GM23338 (cell line): ENCODE measurements at regions not wholly inside any gene's neighbourhood (a gene's known extent, or its start where the extent isn't known, plus 50 kb on each side); places are given as distances from the start of the nearest gene placed in this dataset.

Experiments used
- ATAC-seq: fragments of 200-7000 bp; cut with Tn5 transposase; 3 replicates; pipeline ENCODE4 v1.9.1; 2020
- DNase-seq: peaks from one replicate; pipeline ENCODE4 v3.0.0-alpha.2; 2015; ENCODE audit warnings: low spot score
- H2AFZ ChIP-seq: fragments of 200-600 bp; sonication (generic); 2 replicates; pipeline ENCODE4 v1.8.0; 2016; ENCODE audit warnings: antibody characterized with exemption, mild to moderate bottlenecking, moderate library complexity
- H3F3A ChIP-seq: fragments of 200-600 bp; sonication (generic); replicated peaks from 2 replicates; pipeline ENCODE4 v1.8.0; 2017; ENCODE audit warnings: antibody characterized with exemption, mixed run types, low read depth
- H3K27ac ChIP-seq: fragments of 200-600 bp; sonication (generic); 2 replicates; pipeline ENCODE4 v1.6.1; 2016; ENCODE audit warnings: low read depth
- H3K27me3 ChIP-seq: fragments of 200-600 bp; sonication (generic); 2 replicates; pipeline ENCODE4 v1.8.0; 2016; ENCODE audit warnings: mild to moderate bottlenecking, mixed run types, moderate library complexity; ENCODE audit not compliant: insufficient read depth
- H3K36me3 ChIP-seq: fragments of 200-600 bp; sonication (generic); 2 replicates; pipeline ENCODE4 v1.8.0; 2016; ENCODE audit warnings: mild to moderate bottlenecking; ENCODE audit not compliant: insufficient read depth
- H3K4me1 ChIP-seq: fragments of 200-600 bp; sonication (generic); 2 replicates; pipeline ENCODE4 v1.8.0; 2016; ENCODE audit warnings: mild to moderate bottlenecking, moderate library complexity; ENCODE audit not compliant: insufficient read depth
- H3K4me2 ChIP-seq: fragments of 200-600 bp; sonication (generic); 2 replicates; pipeline ENCODE4 v1.7.1; 2017; ENCODE audit warnings: mixed run types
- H3K4me3 ChIP-seq: fragments of 200-600 bp; sonication (generic); 2 replicates; pipeline ENCODE4 v1.6.1; 2016; ENCODE audit warnings: mixed run types
- H3K79me2 ChIP-seq: fragments of 200-600 bp; sonication (generic); replicated peaks from 2 replicates; pipeline ENCODE4 v1.8.0; 2017; ENCODE audit warnings: mild to moderate bottlenecking; ENCODE audit not compliant: insufficient read depth
- H3K9me2 ChIP-seq: fragments of 200-600 bp; sonication (generic); 2 replicates; pipeline ENCODE4 v1.8.0; 2017; ENCODE audit not compliant: insufficient read depth
- H4K20me1 ChIP-seq: fragments of 200-600 bp; sonication (generic); replicated peaks from 2 replicates; pipeline ENCODE4 v1.8.0; 2017; ENCODE audit warnings: mild to moderate bottlenecking; ENCODE audit not compliant: insufficient read depth
- H3K27ac Mint-ChIP-seq: 2 replicates; pipeline ENCODE4 v1.8.0; 2020; ENCODE audit warnings: inconsistent platforms, mild to moderate bottlenecking, moderate library complexity, mixed read lengths
- H3K27me3 Mint-ChIP-seq: 3 replicates; pipeline ENCODE4 v1.8.0; 2022; ENCODE audit warnings: low read depth, mild to moderate bottlenecking, moderate library complexity, mixed read lengths, inconsistent platforms; ENCODE audit not compliant: insufficient read depth, poor library complexity
- H3K36me3 Mint-ChIP-seq: 3 replicates; pipeline ENCODE4 v1.8.0; 2021; ENCODE audit warnings: low read depth, mild to moderate bottlenecking, inconsistent platforms, moderate library complexity, mixed read lengths
- H3K4me1 Mint-ChIP-seq: 3 replicates; pipeline ENCODE4 v1.8.0; 2020; ENCODE audit warnings: mild to moderate bottlenecking, inconsistent platforms, mixed read lengths
- H3K4me3 Mint-ChIP-seq: 3 replicates; pipeline ENCODE4 v1.8.0; 2021; ENCODE audit warnings: moderate library complexity, mild to moderate bottlenecking, inconsistent platforms, mixed read lengths
- H3K9me3 Mint-ChIP-seq: 3 replicates; pipeline ENCODE4 v1.8.0; 2020; ENCODE audit warnings: moderate library complexity, mild to moderate bottlenecking, inconsistent platforms, mixed read lengths
- CREB1 ChIP-seq: fragments of 250-450 bp; sonication (Bioruptor Pico); IDR thresholded peaks from 2 replicates; pipeline ENCODE4 v1.5.0; 2020; ENCODE audit warnings: low read depth, mild to moderate bottlenecking, moderate library complexity
- ETS1 ChIP-seq: IDR thresholded peaks from 2 replicates; pipeline ENCODE4 v1.6.1; 2016; ENCODE audit warnings: antibody characterized with exemption
- EZH2 ChIP-seq: fragments of 200-600 bp; sonication (generic); IDR thresholded peaks from one replicate; pipeline ENCODE4 v1.8.0; 2017; ENCODE audit warnings: antibody characterized with exemption, mild to moderate bottlenecking, low read depth; ENCODE audit not compliant: unreplicated experiment
- EZH2phosphoT487 ChIP-seq: fragments of 200-600 bp; sonication (generic); IDR thresholded peaks from one replicate; pipeline ENCODE4 v1.8.1; 2018; ENCODE audit warnings: antibody characterized with exemption; ENCODE audit not compliant: unreplicated experiment
- JUNB ChIP-seq: IDR thresholded peaks from one replicate; pipeline ENCODE4 v1.6.1; 2016; ENCODE audit warnings: antibody characterized with exemption; ENCODE audit not compliant: unreplicated experiment
- NANOG ChIP-seq: IDR thresholded peaks from 2 replicates; pipeline ENCODE4 v1.6.1; 2016; ENCODE audit warnings: antibody characterized with exemption, borderline replicate concordance
- POLR2AphosphoS5 ChIP-seq: IDR thresholded peaks from 2 replicates; pipeline ENCODE4 v1.6.1; 2016; ENCODE audit warnings: antibody characterized with exemption, low read depth
- REST ChIP-seq: IDR thresholded peaks from one replicate; pipeline ENCODE4 v1.6.1; 2018; ENCODE audit warnings: antibody characterized with exemption; ENCODE audit not compliant: unreplicated experiment
- STAT1 ChIP-seq: IDR thresholded peaks from one replicate; pipeline ENCODE4 v1.6.1; 2016; ENCODE audit warnings: antibody characterized with exemption; ENCODE audit not compliant: unreplicated experiment
- ZNF114 ChIP-seq: fragments of 250-450 bp; sonication (Bioruptor Pico); IDR thresholded peaks from 2 replicates; pipeline ENCODE4 v1.5.0; 2020; ENCODE audit warnings: mild to moderate bottlenecking, moderate library complexity
- ZNF331 ChIP-seq: fragments of 250-450 bp; sonication (Bioruptor Pico); IDR thresholded peaks from 2 replicates; pipeline ENCODE4 v1.5.0; 2020; ENCODE audit warnings: low read depth, mild to moderate bottlenecking, moderate library complexity
- TF ChIP-seq, protein P1 (sequence below), 2 experiments: fragments of 200-600 bp in 1 of 2; sonication (generic) in 1 of 2; conservative IDR thresholded peaks; 2 replicates each; pipeline versions ENCODE4 v1.5.1 to v1.6.1; 2016 to 2017; ENCODE audit warnings: antibody characterized with exemption in 2 of 2, low read depth in 2 of 2, mild to moderate bottlenecking in 2 of 2, moderate library complexity in 1 of 2
- TF ChIP-seq, protein P2 (sequence below): fragments of 250-450 bp; sonication (Bioruptor Pico); IDR thresholded peaks from 2 replicates; pipeline ENCODE4 v1.5.0; 2020; ENCODE audit warnings: mild to moderate bottlenecking, moderate library complexity

- no peak overlapping the region for H3K27ac Mint-ChIP-seq
- H3K79me2 ChIP-seq, result no peaks in the 10 kb centered on the region
- no peak for TF ChIP-seq ZNF114
- TF ChIP-seq NANOG, result no peak
- no peak for TF ChIP-seq REST
- no peak for TF ChIP-seq CREB1 (CRISPR knock-in tag)
- TF ChIP-seq STAT1, result no peak
- TF ChIP-seq ZNF331 (CRISPR knock-in tag), result no peak
- TF ChIP-seq, protein P1, sequence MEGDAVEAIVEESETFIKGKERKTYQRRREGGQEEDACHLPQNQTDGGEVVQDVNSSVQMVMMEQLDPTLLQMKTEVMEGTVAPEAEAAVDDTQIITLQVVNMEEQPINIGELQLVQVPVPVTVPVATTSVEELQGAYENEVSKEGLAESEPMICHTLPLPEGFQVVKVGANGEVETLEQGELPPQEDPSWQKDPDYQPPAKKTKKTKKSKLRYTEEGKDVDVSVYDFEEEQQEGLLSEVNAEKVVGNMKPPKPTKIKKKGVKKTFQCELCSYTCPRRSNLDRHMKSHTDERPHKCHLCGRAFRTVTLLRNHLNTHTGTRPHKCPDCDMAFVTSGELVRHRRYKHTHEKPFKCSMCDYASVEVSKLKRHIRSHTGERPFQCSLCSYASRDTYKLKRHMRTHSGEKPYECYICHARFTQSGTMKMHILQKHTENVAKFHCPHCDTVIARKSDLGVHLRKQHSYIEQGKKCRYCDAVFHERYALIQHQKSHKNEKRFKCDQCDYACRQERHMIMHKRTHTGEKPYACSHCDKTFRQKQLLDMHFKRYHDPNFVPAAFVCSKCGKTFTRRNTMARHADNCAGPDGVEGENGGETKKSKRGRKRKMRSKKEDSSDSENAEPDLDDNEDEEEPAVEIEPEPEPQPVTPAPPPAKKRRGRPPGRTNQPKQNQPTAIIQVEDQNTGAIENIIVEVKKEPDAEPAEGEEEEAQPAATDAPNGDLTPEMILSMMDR (conservative IDR thresholded peaks at IDR 0.05; ENCODE audit: low read depth in 2 of 2), result no peak
- no peak for TF ChIP-seq JUNB
- TF ChIP-seq, protein P2, sequence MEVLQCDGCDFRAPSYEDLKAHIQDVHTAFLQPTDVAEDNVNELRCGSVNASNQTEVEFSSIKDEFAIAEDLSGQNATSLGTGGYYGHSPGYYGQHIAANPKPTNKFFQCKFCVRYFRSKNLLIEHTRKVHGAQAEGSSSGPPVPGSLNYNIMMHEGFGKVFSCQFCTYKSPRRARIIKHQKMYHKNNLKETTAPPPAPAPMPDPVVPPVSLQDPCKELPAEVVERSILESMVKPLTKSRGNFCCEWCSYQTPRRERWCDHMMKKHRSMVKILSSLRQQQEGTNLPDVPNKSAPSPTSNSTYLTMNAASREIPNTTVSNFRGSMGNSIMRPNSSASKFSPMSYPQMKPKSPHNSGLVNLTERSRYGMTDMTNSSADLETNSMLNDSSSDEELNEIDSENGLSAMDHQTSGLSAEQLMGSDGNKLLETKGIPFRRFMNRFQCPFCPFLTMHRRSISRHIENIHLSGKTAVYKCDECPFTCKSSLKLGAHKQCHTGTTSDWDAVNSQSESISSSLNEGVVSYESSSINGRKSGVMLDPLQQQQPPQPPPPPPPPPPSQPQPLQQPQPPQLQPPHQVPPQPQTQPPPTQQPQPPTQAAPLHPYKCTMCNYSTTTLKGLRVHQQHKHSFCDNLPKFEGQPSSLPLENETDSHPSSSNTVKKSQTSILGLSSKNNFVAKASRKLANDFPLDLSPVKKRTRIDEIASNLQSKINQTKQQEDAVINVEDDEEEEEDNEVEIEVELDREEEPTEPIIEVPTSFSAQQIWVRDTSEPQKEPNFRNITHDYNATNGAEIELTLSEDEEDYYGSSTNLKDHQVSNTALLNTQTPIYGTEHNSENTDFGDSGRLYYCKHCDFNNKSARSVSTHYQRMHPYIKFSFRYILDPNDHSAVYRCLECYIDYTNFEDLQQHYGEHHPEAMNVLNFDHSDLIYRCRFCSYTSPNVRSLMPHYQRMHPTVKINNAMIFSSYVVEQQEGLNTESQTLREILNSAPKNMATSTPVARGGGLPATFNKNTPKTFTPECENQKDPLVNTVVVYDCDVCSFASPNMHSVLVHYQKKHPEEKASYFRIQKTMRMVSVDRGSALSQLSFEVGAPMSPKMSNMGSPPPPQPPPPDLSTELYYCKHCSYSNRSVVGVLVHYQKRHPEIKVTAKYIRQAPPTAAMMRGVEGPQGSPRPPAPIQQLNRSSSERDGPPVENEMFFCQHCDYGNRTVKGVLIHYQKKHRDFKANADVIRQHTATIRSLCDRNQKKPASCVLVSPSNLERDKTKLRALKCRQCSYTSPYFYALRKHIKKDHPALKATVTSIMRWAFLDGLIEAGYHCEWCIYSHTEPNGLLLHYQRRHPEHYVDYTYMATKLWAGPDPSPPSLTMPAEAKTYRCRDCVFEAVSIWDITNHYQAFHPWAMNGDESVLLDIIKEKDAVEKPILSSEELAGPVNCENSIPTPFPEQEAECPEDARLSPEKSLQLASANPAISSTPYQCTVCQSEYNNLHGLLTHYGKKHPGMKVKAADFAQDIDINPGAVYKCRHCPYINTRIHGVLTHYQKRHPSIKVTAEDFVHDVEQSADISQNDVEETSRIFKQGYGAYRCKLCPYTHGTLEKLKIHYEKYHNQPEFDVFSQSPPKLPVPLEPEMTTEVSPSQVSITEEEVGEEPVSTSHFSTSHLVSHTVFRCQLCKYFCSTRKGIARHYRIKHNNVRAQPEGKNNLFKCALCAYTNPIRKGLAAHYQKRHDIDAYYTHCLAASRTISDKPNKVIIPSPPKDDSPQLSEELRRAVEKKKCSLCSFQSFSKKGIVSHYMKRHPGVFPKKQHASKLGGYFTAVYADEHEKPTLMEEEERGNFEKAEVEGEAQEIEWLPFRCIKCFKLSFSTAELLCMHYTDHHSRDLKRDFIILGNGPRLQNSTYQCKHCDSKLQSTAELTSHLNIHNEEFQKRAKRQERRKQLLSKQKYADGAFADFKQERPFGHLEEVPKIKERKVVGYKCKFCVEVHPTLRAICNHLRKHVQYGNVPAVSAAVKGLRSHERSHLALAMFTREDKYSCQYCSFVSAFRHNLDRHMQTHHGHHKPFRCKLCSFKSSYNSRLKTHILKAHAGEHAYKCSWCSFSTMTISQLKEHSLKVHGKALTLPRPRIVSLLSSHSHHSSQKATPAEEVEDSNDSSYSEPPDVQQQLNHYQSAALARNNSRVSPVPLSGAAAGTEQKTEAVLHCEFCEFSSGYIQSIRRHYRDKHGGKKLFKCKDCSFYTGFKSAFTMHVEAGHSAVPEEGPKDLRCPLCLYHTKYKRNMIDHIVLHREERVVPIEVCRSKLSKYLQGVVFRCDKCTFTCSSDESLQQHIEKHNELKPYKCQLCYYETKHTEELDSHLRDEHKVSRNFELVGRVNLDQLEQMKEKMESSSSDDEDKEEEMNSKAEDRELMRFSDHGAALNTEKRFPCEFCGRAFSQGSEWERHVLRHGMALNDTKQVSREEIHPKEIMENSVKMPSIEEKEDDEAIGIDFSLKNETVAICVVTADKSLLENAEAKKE, result no peak
- TF ChIP-seq ETS1, result no peak
- no peak for TF ChIP-seq POLR2AphosphoS5
- no peak for TF ChIP-seq EZH2phosphoT487
- TF ChIP-seq EZH2, result no peak
- no peaks in the 10 kb centered on the region for H3K9me2 ChIP-seq
- no peaks in the 10 kb centered on the region for H3F3A ChIP-seq
- H3K4me3 ChIP-seq, result no peak overlapping the region
- peaks cover 2% of the 10 kb centered on the region; the same call in 1 of the 3 replicates for H3K4me1 Mint-ChIP-seq
- H3K27ac ChIP-seq, result no peak overlapping the region
- no peak overlapping the region for H2AFZ ChIP-seq
- no peaks in the 10 kb centered on the region for H3K27me3 ChIP-seq
- no peak for ATAC-seq
- no peak overlapping the region; the same call in 2 of the 3 replicates for H3K4me3 Mint-ChIP-seq
- no peaks in the 10 kb centered on the region for H3K9me3 Mint-ChIP-seq
- H3K36me3 ChIP-seq, result no peaks in the 10 kb centered on the region
- H3K4me1 ChIP-seq, result no peaks in the 10 kb centered on the region
- H4K20me1 ChIP-seq, result no peaks in the 10 kb centered on the region
- H3K4me2 ChIP-seq, result no peak overlapping the region
- peaks cover 2% of the 10 kb centered on the region for H3K27me3 Mint-ChIP-seq
- no peaks in the 10 kb centered on the region; the same call in 2 of the 3 replicates for H3K36me3 Mint-ChIP-seq
- DNase-seq, result no peak
Measured at GRCh38 chr9:29174136-29174535, 1600.9 kb upstream of the C9orf72 start.
